Globus pallidus (tissue), 1 donor: ENCODE measurements at regions not wholly inside any gene's neighbourhood (a gene's known extent, or its start where the extent isn't known, plus 50 kb on each side); places are given as distances from the start of the nearest gene placed in this dataset.

Experiments
- DNase-seq: peaks from one replicate; pipeline ENCODE4 v3.0.0-alpha.2; 2015; ENCODE audit warnings: low spot score

GRCh38 chr15:92565351-92566125 lies 90.0 kb downstream of the FAM174B start:
- DNase-seq, result no peak

GRCh38 chr15:92561754-92562153 lies 93.8 kb downstream of the FAM174B start:
- no peak for DNase-seq

- DNase-seq, result no peak
Measured at GRCh38 chr15:92553317-92553716, 102.3 kb downstream of the FAM174B start.

GRCh38 chr15:92545996-92546395 lies 109.6 kb downstream of the FAM174B start:
- no peak for DNase-seq

GRCh38 chr15:92541291-92542200 lies 114.0 kb downstream of the FAM174B start:
- DNase-seq, result no peak

- no peak for DNase-seq
Measured at GRCh38 chr15:92538115-92538514, 117.5 kb downstream of the FAM174B start.

- DNase-seq, result no peak
Measured at GRCh38 chr15:92533298-92533697, 122.3 kb downstream of the FAM174B start.

- no peak for DNase-seq
Measured at GRCh38 chr15:92531406-92531805, 124.2 kb downstream of the FAM174B start.

GRCh38 chr15:92528736-92529135 lies 126.8 kb downstream of the FAM174B start:
- no peak for DNase-seq

GRCh38 chr15:92527197-92527596 lies 128.4 kb downstream of the FAM174B start:
- no peak for DNase-seq

- DNase-seq, result no peak
Measured at GRCh38 chr15:92525758-92526245, 129.8 kb downstream of the FAM174B start.

- DNase-seq, result no peak
Measured at GRCh38 chr15:92524874-92525565, 130.6 kb downstream of the FAM174B start.

GRCh38 chr15:92524161-92524560 lies 130.5 kb downstream of the ST8SIA2 start:
- no peak for DNase-seq

- DNase-seq, result no peak
Measured at GRCh38 chr15:92523176-92523575, 129.5 kb downstream of the ST8SIA2 start.

- DNase-seq, result peak; percentile 74
Measured at GRCh38 chr15:92521624-92522008, 127.9 kb downstream of the ST8SIA2 start.

GRCh38 chr15:92520914-92521623 lies 127.4 kb downstream of the ST8SIA2 start:
- no peak for DNase-seq

GRCh38 chr15:92519709-92520108 lies 126.0 kb downstream of the ST8SIA2 start:
- no peak for DNase-seq
